Breast epithelium (tissue), 4 donors: ENCODE measurements at regions not wholly inside any gene's neighbourhood (a gene's known extent, or its start where the extent isn't known, plus 50 kb on each side); places are given as distances from the start of the nearest gene placed in this dataset.
"Not testable (repeated sequence)": the region's sequence is repeated elsewhere in the genome, so short reads cannot be mapped to it uniquely, and the experiment has no call there.

Experiments used
- DNase-seq, 2 donors: peaks; one replicate each; pipeline ENCODE4 v3.0.0-alpha.2; 2019; ENCODE audit warnings: low spot score in 2 of 2
- H3K27ac ChIP-seq, 2 donors: fragments of 200-600 bp; sonication (generic) in 1 of 2; one replicate each; pipeline ENCODE4 v1.5.1; 2016 to 2019; ENCODE audit warnings: mild to moderate bottlenecking in 1 of 2
- H3K27me3 ChIP-seq, 2 donors: fragments of 200-600 bp; sonication (generic) in 1 of 2; one replicate each; pipeline versions ENCODE4 v1.5.1 to v1.6.0; 2017 to 2019; ENCODE audit warnings: control low read depth in 1 of 2, mild to moderate bottlenecking in 1 of 2
- H3K36me3 ChIP-seq: fragments of 200-600 bp; one replicate; pipeline ENCODE4 v1.5.1; 2019
- H3K4me1 ChIP-seq, 2 donors: fragments of 200-600 bp; sonication (generic); one replicate each; pipeline ENCODE4 v1.5.1; 2016 to 2019; ENCODE audit warnings: control low read depth in 1 of 2
- H3K4me3 ChIP-seq, 3 donors: fragments of 200-600 bp; sonication (generic); 1 replicate in 2 of 3; 2 replicates in 1 of 3; pipeline ENCODE4 v1.5.1; 2016 to 2019; ENCODE audit warnings: mild to moderate bottlenecking in 3 of 3, moderate library complexity in 2 of 3
- H3K9me3 ChIP-seq, 2 donors: fragments of 200-600 bp; sonication (generic) in 1 of 2; one replicate each; pipeline ENCODE4 v1.5.1; 2016 to 2019; ENCODE audit warnings: control low read depth in 1 of 2
- POLR2A ChIP-seq: fragments of 450-650 bp; IDR thresholded peaks from one replicate; pipeline ENCODE4 v1.6.1; 2016; ENCODE audit warnings: antibody characterized with exemption, mild to moderate bottlenecking, moderate library complexity
- POLR2AphosphoS5 ChIP-seq, 3 donors: sonication (generic); formaldehyde crosslinking; IDR thresholded peaks; one replicate each; pipeline ENCODE4 v1.6.1; 2017; ENCODE audit warnings: antibody characterized with exemption in 3 of 3
- intact Hi-C: fragments of 100-400 bp; cut with DNase I; formaldehyde crosslinking; loops from one replicate; pipeline ENCODE4 v1.15.1; 2023; ENCODE audit warnings: low total_unique reads
- TF ChIP-seq, protein P1 (sequence below), 3 donors: fragments of 450-650 bp; IDR thresholded peaks; one replicate each; pipeline ENCODE4 v1.5.1; 2016 to 2017; ENCODE audit warnings: antibody characterized with exemption in 3 of 3, mild to moderate bottlenecking in 3 of 3, moderate library complexity in 3 of 3

GRCh38 chr21:35521852-35522505 is 472.9 kb upstream of the RUNX1 start:
- H3K4me1 ChIP-seq, result no peaks in the 10 kb centered on the region
- DNase-seq, result no peak
- TF ChIP-seq, protein P1, sequence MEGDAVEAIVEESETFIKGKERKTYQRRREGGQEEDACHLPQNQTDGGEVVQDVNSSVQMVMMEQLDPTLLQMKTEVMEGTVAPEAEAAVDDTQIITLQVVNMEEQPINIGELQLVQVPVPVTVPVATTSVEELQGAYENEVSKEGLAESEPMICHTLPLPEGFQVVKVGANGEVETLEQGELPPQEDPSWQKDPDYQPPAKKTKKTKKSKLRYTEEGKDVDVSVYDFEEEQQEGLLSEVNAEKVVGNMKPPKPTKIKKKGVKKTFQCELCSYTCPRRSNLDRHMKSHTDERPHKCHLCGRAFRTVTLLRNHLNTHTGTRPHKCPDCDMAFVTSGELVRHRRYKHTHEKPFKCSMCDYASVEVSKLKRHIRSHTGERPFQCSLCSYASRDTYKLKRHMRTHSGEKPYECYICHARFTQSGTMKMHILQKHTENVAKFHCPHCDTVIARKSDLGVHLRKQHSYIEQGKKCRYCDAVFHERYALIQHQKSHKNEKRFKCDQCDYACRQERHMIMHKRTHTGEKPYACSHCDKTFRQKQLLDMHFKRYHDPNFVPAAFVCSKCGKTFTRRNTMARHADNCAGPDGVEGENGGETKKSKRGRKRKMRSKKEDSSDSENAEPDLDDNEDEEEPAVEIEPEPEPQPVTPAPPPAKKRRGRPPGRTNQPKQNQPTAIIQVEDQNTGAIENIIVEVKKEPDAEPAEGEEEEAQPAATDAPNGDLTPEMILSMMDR (IDR thresholded peaks at IDR 0.05), result no peak
- no peaks in the 10 kb centered on the region for H3K36me3 ChIP-seq
- intact Hi-C loops, result no loop called here
- H3K27ac ChIP-seq, result no peak overlapping the region
- no peaks in the 10 kb centered on the region for H3K27me3 ChIP-seq
- no peak overlapping the region for H3K4me3 ChIP-seq
- H3K9me3 ChIP-seq, result no peaks in the 10 kb centered on the region

DNA sequence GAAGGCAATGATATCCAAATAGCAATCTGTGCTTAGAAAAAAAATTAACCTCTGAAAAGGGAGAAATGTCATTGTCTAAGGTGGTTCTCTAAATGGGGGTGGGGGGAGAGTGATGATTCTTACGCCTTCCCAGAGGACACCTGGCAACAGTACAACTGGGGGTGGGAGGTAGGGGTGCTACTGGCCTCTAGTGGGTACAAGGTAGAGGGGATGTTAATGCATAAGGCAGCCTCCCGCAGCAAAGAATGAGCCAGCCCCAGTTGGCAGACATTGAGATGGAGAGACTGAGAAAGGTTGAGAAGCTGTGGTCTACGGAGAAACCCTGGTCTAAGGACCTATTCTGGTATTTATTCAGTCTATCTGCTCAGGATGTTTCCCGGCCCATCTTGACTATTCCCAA is 472.2 kb upstream of the RUNX1 start:
- Histone ChIP-seq H3K9me3 (no peaks in the 10 kb centered on the region), H3K36me3 (no peaks in the 10 kb centered on the region), H3K4me1 (no peaks in the 10 kb centered on the region), H3K27me3 (no peaks in the 10 kb centered on the region), H3K27ac (no peak overlapping the region), H3K4me3 (no peak overlapping the region)
- intact Hi-C loops, result no loop called here
- TF ChIP-seq POLR2A (no peak), POLR2AphosphoS5 (IDR thresholded peaks at IDR 0.05) (no peak)
- TF ChIP-seq, protein P1 (IDR thresholded peaks at IDR 0.05), result no peak
- DNase-seq, result no peak

DNA sequence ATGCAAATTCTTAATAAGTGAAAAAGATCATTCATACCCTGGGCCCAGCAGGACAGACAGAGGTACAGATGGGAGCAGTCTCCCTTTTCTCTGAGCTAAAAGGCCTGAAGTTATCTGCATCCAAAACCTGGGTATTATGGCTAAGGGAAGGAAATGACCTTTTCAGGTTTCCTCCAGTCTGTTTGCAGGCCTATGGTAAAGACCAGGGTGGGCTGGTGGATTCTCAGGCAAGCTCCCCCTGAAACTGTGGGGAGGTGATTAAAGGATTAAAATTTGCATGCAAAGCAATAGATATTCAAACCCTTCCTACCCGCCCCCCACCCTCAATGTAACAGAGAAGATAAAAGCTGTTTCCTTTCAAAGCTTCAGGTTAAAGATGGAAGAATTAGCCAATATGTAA is 471.8 kb upstream of the RUNX1 start:
- Histone ChIP-seq H3K27ac (no peak overlapping the region), H3K4me3 (no peak overlapping the region), H3K4me1 (no peaks in the 10 kb centered on the region), H3K27me3 (no peaks in the 10 kb centered on the region), H3K9me3 (no peaks in the 10 kb centered on the region), H3K36me3 (no peaks in the 10 kb centered on the region)
- no peak for TF ChIP-seq POLR2AphosphoS5 (IDR thresholded peaks at IDR 0.05)
- TF ChIP-seq, protein P1 (IDR thresholded peaks at IDR 0.05), result no peak
- no peak for TF ChIP-seq POLR2A
- no peak for DNase-seq
- intact Hi-C loops, result no loop called here

DNA sequence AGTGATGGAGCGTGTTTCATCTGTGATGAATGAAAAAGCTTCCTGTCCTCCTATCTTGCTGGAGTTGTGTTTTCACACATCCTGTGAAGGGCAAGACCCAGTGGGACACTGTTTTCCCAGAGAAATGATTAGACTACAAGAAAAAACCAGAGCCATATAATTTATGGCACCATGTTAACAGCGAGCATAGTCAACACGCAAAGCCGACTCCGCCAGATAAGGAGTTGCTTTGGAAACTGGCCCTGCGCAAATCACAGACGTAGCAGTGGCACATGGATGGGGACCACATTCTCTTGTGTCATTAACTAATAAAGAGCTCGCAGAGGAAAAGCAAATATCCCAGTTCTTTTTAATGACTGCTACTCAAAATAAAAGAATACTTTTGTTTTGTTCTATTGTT is 471.2 kb upstream of the RUNX1 start:
- intact Hi-C loops, result no loop called here
- Histone ChIP-seq H3K4me3 (no peak overlapping the region), H3K27ac (no peak overlapping the region), H3K9me3 (no peaks in the 10 kb centered on the region), H3K27me3 (no peaks in the 10 kb centered on the region), H3K4me1 (no peaks in the 10 kb centered on the region), H3K36me3 (no peaks in the 10 kb centered on the region)
- TF ChIP-seq POLR2AphosphoS5 (IDR thresholded peaks at IDR 0.05) (no peak), POLR2A (no peak)
- TF ChIP-seq, protein P1 (IDR thresholded peaks at IDR 0.05), result no peak
- no peak for DNase-seq

DNA sequence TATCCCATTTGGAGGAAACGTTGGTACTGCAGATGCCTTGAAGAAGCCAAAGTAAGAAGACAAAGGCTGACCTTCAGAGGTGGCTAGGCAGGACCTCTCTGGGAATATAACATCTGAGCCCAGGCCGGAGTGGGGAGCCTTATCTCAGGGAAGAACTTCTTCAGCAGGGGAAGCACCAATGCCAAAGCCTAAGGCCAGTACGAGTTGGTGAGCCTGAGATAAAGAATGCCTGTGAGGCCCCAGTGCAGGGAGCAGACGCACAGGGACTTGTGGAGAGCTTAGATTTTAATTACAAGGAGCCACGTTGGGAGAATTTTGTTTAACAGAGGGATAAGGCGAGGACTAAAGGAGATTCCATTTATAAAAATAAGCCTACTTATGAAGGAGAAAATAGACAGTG is 468.8 kb upstream of the RUNX1 start:
- no peak for TF ChIP-seq POLR2A
- no peak for TF ChIP-seq POLR2AphosphoS5 (IDR thresholded peaks at IDR 0.05)
- TF ChIP-seq, protein P1 (IDR thresholded peaks at IDR 0.05), result no peak
- Histone ChIP-seq H3K4me3 (no peak overlapping the region), H3K4me1 (no peaks in the 10 kb centered on the region), H3K27me3 (no peaks in the 10 kb centered on the region), H3K9me3 (no peaks in the 10 kb centered on the region), H3K36me3 (no peaks in the 10 kb centered on the region), H3K27ac (no peak overlapping the region)
- intact Hi-C loops, result no loop called here
- no peak for DNase-seq

- intact Hi-C loops, H3K4me3 ChIP-seq, H3K36me3 ChIP-seq, H3K27me3 ChIP-seq, H3K4me1 ChIP-seq, H3K9me3 ChIP-seq, DNase-seq, H3K27ac ChIP-seq: not testable (repeated sequence)
These were observed 467.2 kb upstream of the RUNX1 start for GRCh38 chr21:35516292-35516691.
